ENCODE measurements at regions not wholly inside any gene's neighbourhood (a gene's known extent, or its start where the extent isn't known, plus 50 kb on each side); places are given as distances from the start of the nearest gene placed in this dataset.

DNA sequence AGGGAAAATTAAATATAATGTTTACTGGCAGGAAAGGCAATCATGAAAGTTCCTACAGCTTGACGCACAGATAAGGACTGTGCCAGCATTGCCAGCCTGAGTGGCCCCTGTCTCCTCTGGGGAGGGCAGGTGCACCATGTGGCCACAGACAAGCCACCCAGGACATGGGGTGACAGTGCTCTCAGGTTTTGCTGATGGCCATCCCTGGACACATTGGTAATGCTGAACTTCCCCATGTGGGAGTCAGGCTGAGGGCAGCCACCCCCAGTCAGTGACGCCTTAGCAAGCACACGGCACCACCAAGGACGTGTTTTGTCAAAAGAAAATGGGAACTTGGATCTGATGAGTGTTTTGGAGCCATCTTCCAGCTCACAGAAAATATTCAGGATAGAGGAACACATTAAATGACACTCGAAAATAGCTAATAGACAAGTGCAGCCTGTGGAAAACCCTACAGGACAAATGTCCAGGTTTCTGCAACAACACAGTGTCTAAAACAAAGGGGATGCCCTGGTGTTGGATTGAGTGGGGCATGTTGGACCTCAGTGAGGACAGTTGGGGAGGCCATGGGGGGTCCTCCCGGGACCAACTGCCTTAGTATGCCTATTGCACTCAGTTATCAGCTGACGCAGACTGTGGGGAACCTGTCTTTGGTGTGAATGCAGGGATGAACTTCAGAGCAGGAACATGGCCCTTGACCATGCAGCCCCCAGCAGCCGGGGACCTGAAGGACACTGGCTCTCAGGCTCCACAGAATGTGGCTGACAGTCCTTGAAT, 1450.5 kb downstream of the BRD1 start:
- TF ChIP-seq, protein P1, sequence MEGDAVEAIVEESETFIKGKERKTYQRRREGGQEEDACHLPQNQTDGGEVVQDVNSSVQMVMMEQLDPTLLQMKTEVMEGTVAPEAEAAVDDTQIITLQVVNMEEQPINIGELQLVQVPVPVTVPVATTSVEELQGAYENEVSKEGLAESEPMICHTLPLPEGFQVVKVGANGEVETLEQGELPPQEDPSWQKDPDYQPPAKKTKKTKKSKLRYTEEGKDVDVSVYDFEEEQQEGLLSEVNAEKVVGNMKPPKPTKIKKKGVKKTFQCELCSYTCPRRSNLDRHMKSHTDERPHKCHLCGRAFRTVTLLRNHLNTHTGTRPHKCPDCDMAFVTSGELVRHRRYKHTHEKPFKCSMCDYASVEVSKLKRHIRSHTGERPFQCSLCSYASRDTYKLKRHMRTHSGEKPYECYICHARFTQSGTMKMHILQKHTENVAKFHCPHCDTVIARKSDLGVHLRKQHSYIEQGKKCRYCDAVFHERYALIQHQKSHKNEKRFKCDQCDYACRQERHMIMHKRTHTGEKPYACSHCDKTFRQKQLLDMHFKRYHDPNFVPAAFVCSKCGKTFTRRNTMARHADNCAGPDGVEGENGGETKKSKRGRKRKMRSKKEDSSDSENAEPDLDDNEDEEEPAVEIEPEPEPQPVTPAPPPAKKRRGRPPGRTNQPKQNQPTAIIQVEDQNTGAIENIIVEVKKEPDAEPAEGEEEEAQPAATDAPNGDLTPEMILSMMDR (IDR thresholded peaks at IDR 0.05; ENCODE audit: control insufficient read depth, insufficient read depth, low read depth, low read length, missing control alignments) = no peak
- H3K4me3 ChIP-seq (ENCODE audit: control insufficient read depth, low read depth, low read length) = no peak overlapping the region
- DNase-seq (ENCODE audit: low read depth) = no peak

DNA sequence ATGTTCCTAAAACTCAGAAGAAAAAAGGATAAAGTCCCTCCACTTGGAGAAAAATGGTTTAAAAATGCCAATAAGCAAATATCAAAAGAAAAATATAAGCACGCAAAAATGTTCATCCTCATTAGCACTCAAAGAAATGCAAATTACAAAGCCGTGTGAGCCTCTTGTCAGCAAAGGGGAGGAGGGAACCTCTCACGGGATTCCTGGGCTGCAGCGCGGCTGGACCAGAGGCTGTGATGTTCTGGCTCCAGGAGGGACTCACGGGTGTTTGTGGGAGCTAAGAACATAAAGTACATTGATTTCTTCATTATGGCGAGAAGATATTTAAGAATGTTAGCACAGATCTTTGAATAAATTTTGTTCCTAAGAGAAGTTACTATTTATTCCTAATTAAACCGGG, 1451.2 kb downstream of the BRD1 start:
- TF ChIP-seq, protein P1 (IDR thresholded peaks at IDR 0.05; ENCODE audit: control insufficient read depth, insufficient read depth, low read depth, low read length, missing control alignments) = no peak
- H3K4me3 ChIP-seq (ENCODE audit: control insufficient read depth, low read depth, low read length) = no peak overlapping the region
- no peak for DNase-seq (ENCODE audit: low read depth)

DNA sequence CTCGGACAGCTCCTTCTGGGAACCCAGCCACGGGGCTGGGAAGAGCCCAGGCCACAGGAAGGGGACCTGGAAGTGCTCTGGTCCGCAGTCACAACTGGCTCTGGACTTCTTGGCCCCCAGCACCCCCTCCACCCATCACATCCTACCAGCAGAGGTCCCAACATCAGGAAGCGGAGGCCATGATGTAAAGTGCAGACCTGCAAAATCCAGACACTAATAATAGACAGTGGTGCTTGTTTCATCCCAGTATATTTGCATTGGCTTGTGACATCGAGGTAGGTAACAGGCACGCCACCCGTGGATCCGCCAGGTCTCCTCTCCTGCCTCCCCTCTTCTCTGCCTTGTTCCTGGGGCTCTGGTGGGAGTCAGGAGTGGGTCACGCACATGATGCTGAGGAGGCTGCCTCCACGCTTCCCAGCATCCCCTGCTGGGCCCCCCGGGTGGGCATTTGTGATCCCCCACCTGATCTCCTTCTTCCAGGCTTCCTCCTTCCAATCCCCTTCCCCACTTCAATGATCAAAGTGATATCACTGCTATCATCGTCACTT, 1454.0 kb downstream of the BRD1 start:
- TF ChIP-seq, protein P1 (IDR thresholded peaks at IDR 0.05; ENCODE audit: control insufficient read depth, insufficient read depth, low read depth, low read length, missing control alignments) = no peak
- no peak overlapping the region for H3K4me3 ChIP-seq (ENCODE audit: control insufficient read depth, low read depth, low read length)
- DNase-seq (ENCODE audit: low read depth) = no peak

DNA sequence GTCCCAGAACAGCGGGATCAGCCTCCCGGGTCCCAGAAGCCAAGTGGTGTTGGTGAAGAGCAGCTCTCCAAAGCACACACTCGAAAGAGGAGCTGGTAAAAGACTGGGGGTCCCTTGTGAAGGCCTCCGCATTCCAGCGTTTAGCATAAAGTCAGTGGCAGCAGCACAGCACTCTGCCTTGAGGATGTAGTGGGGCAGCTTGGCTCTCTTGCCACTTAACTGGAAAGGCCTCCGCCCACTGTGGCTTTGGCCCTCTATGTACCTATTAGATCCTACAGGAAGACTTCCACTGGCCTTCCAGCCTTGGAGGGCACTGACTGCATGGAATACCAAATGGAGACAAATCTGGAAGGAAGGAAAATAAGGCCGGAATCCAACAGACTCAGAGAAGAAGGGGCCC, 1455.3 kb downstream of the BRD1 start:
- DNase-seq (ENCODE audit: low read depth) = no peak
- TF ChIP-seq, protein P1 (IDR thresholded peaks at IDR 0.05; ENCODE audit: control insufficient read depth, insufficient read depth, low read depth, low read length, missing control alignments) = no peak
- no peak overlapping the region for H3K4me3 ChIP-seq (ENCODE audit: control insufficient read depth, low read depth, low read length)

DNA sequence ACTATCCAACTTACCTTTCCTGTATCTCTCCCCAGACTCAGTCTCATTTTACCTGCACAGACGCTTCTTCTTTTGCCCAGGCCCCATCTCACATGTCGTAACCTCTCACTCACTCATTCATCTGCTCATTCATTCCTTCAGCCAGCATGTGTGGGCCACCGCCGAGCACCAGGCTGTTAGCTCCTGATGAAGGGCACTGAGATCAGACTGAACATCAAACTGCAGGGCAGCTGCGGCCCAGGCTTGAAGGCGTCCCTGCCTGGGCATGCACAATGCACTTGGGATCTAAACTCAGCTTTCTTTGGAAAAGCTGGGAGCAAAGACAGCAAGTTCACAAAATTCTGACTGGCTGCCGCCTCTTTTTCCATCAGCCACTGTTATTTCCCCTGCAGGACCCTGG, 1456.3 kb downstream of the BRD1 start:
- DNase-seq (ENCODE audit: low read depth) = no peak
- TF ChIP-seq, protein P1 (IDR thresholded peaks at IDR 0.05; ENCODE audit: control insufficient read depth, insufficient read depth, low read depth, low read length, missing control alignments) = no peak
- no peak overlapping the region for H3K4me3 ChIP-seq (ENCODE audit: control insufficient read depth, low read depth, low read length)

DNA sequence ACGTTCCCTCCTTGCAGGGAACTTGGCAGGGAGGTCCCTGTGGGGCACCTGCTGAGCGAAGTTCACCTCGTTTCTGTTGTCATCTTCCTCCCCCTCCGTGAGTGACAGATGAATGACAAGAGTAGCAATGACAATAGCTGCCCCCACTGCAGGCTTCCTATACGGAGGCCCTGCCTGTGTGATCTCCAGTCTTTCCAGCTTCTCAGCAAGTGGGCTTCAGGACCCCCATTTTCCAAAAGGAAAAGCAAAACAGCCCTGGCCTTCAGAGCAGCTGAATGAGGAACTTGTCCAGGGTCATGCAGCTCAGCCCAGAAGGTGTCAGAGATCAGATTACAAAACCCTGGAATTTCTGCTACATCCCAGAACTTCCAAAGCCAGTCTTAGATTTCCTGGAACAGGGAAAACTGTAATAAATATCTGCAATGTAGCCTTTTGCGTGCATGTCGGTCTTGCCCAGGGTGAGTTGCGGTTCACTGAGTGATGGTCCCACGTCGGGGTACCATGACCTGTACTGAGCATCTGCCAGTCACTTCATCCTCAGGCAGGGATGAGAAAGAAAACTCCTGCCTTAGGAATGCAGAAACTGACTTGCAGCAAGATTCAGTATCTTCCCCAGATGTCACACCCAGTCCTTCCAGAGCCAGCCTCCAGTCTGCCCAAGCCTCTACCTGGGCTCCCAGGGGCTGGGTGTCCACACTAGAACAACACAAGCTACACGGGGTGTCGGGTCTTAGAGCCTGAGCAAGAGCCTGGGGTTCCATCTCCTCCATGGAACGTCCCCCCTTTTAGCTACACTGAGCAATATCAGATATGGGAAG, 1457.0 kb downstream of the BRD1 start:
- H3K4me3 ChIP-seq (ENCODE audit: control insufficient read depth, low read depth, low read length) = no peak overlapping the region
- DNase-seq (ENCODE audit: low read depth) = no peak
- TF ChIP-seq, protein P1 (IDR thresholded peaks at IDR 0.05; ENCODE audit: control insufficient read depth, insufficient read depth, low read depth, low read length, missing control alignments) = no peak

All from AG09309 (cell line).